ENCODE measurements at regions not wholly inside any gene's neighbourhood (a gene's known extent, or its start where the extent isn't known, plus 50 kb on each side); places are given as distances from the start of the nearest gene placed in this dataset.

DNA sequence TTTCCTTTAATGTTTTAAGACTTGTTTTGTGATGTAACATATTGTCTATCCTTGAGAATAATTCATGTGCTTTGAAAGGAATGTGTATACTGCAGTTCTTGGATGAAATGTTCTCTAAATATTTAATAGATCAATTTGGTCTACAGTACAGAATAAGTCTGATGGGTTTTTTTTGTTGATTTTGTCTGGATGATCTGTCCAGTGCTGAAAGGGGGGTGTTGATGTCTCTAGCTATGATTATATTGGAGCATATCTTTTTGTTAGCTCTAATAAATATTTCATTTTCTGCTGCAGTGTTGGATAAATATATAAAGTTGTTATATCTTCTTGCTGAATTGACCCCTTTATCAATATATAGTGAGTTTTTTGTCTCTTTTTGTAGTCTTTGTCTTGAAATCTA lies 269.9 kb upstream of the TUSC1 start:
- TF ChIP-seq, protein P1, sequence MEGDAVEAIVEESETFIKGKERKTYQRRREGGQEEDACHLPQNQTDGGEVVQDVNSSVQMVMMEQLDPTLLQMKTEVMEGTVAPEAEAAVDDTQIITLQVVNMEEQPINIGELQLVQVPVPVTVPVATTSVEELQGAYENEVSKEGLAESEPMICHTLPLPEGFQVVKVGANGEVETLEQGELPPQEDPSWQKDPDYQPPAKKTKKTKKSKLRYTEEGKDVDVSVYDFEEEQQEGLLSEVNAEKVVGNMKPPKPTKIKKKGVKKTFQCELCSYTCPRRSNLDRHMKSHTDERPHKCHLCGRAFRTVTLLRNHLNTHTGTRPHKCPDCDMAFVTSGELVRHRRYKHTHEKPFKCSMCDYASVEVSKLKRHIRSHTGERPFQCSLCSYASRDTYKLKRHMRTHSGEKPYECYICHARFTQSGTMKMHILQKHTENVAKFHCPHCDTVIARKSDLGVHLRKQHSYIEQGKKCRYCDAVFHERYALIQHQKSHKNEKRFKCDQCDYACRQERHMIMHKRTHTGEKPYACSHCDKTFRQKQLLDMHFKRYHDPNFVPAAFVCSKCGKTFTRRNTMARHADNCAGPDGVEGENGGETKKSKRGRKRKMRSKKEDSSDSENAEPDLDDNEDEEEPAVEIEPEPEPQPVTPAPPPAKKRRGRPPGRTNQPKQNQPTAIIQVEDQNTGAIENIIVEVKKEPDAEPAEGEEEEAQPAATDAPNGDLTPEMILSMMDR (IDR thresholded peaks at IDR 0.05; ENCODE audit: low read length), result no peak
- no peak for TF ChIP-seq EZH2 (IDR thresholded peaks at IDR 0.05; ENCODE audit: borderline replicate concordance, low read length)
